ENCODE measurements at regions not wholly inside any gene's neighbourhood (a gene's known extent, or its start where the extent isn't known, plus 50 kb on each side); places are given as distances from the start of the nearest gene placed in this dataset.

GRCh38 chr3:177690306-177690705 lies 493.0 kb upstream of the TBL1XR1 start:
- no peaks in the 10 kb centered on the region for H3K9me3 Mint-ChIP-seq (ENCODE audit: low read depth, unreplicated experiment)
- DNase-seq, result no peak
- peaks cover 10% of the 10 kb centered on the region for H3K4me1 Mint-ChIP-seq (ENCODE audit: low read depth, unreplicated experiment)
- H3K27me3 Mint-ChIP-seq (ENCODE audit: unreplicated experiment), result no peaks in the 10 kb centered on the region
- intact Hi-C loops (cut with micrococcal nuclease; ENCODE audit: unreplicated experiment), result no loop called here
- no TSS peak for BruUV-seq (replicated peaks)
- no peak overlapping the region for H3K27ac Mint-ChIP-seq (ENCODE audit: unreplicated experiment)
- H3K4me3 Mint-ChIP-seq (ENCODE audit: low read depth, unreplicated experiment), result no peak overlapping the region
- TF ChIP-seq CTCF (IDR thresholded peaks at IDR 0.05; ENCODE audit: unreplicated experiment), result no peak
- no peaks in the 10 kb centered on the region for H3K36me3 Mint-ChIP-seq (ENCODE audit: insufficient read depth, unreplicated experiment)
- CTCF ChIA-PET, result interaction anchor here (0.6 kb wide), 1 partner anchor 1282 kb away, joined by 3 read pairs; no protein-coding TSS in a partner anchor

GRCh38 chr3:177692304-177692975 lies 495.2 kb upstream of the TBL1XR1 start:
- CTCF ChIA-PET, result interaction anchor here (1.0 kb wide), 1 partner anchor 12 kb away, joined by 3 read pairs; no protein-coding TSS in a partner anchor

GRCh38 chr3:177693616-177694264 lies 496.5 kb upstream of the TBL1XR1 start:
- no peak for TF ChIP-seq CTCF (IDR thresholded peaks at IDR 0.05; ENCODE audit: unreplicated experiment)
- Mint-ChIP-seq H3K27me3 (ENCODE audit: unreplicated experiment) (no peaks in the 10 kb centered on the region), H3K9me3 (ENCODE audit: low read depth, unreplicated experiment) (peaks cover 2% of the 10 kb centered on the region), H3K4me1 (ENCODE audit: low read depth, unreplicated experiment) (no peaks in the 10 kb centered on the region), H3K27ac (ENCODE audit: unreplicated experiment) (no peak overlapping the region), H3K4me3 (ENCODE audit: low read depth, unreplicated experiment) (no peak overlapping the region), H3K36me3 (ENCODE audit: insufficient read depth, unreplicated experiment) (no peaks in the 10 kb centered on the region)
- DNase-seq, result no peak
- BruUV-seq (replicated peaks), result no TSS peak
- CTCF ChIA-PET, result interaction anchor here (0.6 to 1.2 kb wide), 3 partner anchors 13 to 1809 kb away, joined by 3 read pairs; no protein-coding TSS in a partner anchor
- intact Hi-C loops (cut with micrococcal nuclease; ENCODE audit: unreplicated experiment), result no loop called here

More at GRCh38 chr3:177692304-177692975, 495.2 kb upstream of the TBL1XR1 start:
- no peak overlapping the region for H3K4me3 Mint-ChIP-seq (ENCODE audit: low read depth, unreplicated experiment)
- no peak for DNase-seq
- H3K4me1 Mint-ChIP-seq (ENCODE audit: low read depth, unreplicated experiment), result peaks cover 10% of the 10 kb centered on the region
- H3K27me3 Mint-ChIP-seq (ENCODE audit: unreplicated experiment), result no peaks in the 10 kb centered on the region
- intact Hi-C loops (cut with micrococcal nuclease; ENCODE audit: unreplicated experiment), result no loop called here
- no peak for TF ChIP-seq CTCF (IDR thresholded peaks at IDR 0.05; ENCODE audit: unreplicated experiment)
- no peaks in the 10 kb centered on the region for H3K36me3 Mint-ChIP-seq (ENCODE audit: insufficient read depth, unreplicated experiment)
- BruUV-seq (replicated peaks), result no TSS peak
- H3K9me3 Mint-ChIP-seq (ENCODE audit: low read depth, unreplicated experiment), result no peaks in the 10 kb centered on the region
- no peak overlapping the region for H3K27ac Mint-ChIP-seq (ENCODE audit: unreplicated experiment)

GRCh38 chr3:177694316-177694715 lies 497.0 kb upstream of the TBL1XR1 start:
- Mint-ChIP-seq H3K27me3 (ENCODE audit: unreplicated experiment) (no peaks in the 10 kb centered on the region), H3K4me3 (ENCODE audit: low read depth, unreplicated experiment) (no peak overlapping the region), H3K4me1 (ENCODE audit: low read depth, unreplicated experiment) (no peaks in the 10 kb centered on the region), H3K9me3 (ENCODE audit: low read depth, unreplicated experiment) (peaks cover 2% of the 10 kb centered on the region), H3K27ac (ENCODE audit: unreplicated experiment) (no peak overlapping the region), H3K36me3 (ENCODE audit: insufficient read depth, unreplicated experiment) (no peaks in the 10 kb centered on the region)
- BruUV-seq (replicated peaks), result no TSS peak
- DNase-seq, result no peak
- CTCF ChIA-PET, result interaction anchor here (0.6 to 1.2 kb wide), 2 partner anchors 17 to 1810 kb away, joined by 3 read pairs; no protein-coding TSS in a partner anchor
- intact Hi-C loops (cut with micrococcal nuclease; ENCODE audit: unreplicated experiment), result no loop called here
- TF ChIP-seq CTCF (IDR thresholded peaks at IDR 0.05; ENCODE audit: unreplicated experiment), result no peak

All from Calu3 (cell line).